Activated naive CD4-positive, alpha-beta T cell treated with anti-CD3 and anti-CD28 coated beads, Interleukin-2, amount 10 ng/mL, durations not matched to agents 7 days and 5 days (primary cell): ENCODE measurements at regions not wholly inside any gene's neighbourhood (a gene's known extent, or its start where the extent isn't known, plus 50 kb on each side); places are given as distances from the start of the nearest gene placed in this dataset.

Experiments used
- CTCF ChIA-PET: fragments of 350-600 bp; sonication (Branson Sonifier 250); formaldehyde crosslinking; loops from one replicate; lab custom pipeline; 2021; ENCODE audit warnings: antibody characterized with exemption; lab: Charles Lee
- DNase-seq: peaks from one replicate; pipeline ENCODE4 v3.0.0-alpha.2; 2020
- H3K27ac Mint-ChIP-seq: one replicate; pipeline ENCODE4 v1.8.0; 2021; ENCODE audit warnings: mild to moderate bottlenecking, moderate library complexity, mixed read lengths
- H3K27me3 Mint-ChIP-seq: one replicate; pipeline ENCODE4 v1.8.0; 2021; ENCODE audit warnings: mild to moderate bottlenecking, mixed read lengths
- H3K36me3 Mint-ChIP-seq: one replicate; pipeline ENCODE4 v1.8.0; 2021; ENCODE audit warnings: mixed read lengths
- H3K4me1 Mint-ChIP-seq: one replicate; pipeline ENCODE4 v1.8.0; 2021; ENCODE audit warnings: mixed read lengths
- H3K4me3 Mint-ChIP-seq: one replicate; pipeline ENCODE4 v1.8.0; 2021; ENCODE audit warnings: mild to moderate bottlenecking, moderate library complexity, mixed read lengths
- H3K9me3 Mint-ChIP-seq: one replicate; pipeline ENCODE4 v1.8.0; 2021; ENCODE audit warnings: mixed read lengths

DNA sequence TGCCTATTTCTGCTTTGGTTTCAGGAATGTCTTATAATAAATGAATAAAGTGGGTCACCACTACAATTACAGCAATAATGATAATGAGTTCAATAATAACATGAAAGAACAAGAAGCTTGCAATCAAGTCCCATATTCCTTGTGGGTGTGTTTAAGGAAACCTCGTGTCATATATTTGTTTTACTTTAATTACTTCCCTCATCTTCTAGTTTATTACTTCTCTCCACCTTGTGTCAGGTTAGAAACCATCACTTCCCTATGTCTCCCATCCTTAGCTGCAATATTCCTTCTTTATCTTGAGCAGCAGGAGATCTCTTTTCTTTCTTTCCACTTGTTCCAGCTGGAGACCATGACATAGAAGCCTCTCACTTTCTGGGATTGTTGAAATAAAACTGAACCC, 384.0 kb upstream of the TMEM132C start:
- no peak overlapping the region for H3K4me3 Mint-ChIP-seq
- no peak for DNase-seq
- no peaks in the 10 kb centered on the region for H3K27me3 Mint-ChIP-seq
- H3K36me3 Mint-ChIP-seq = no peaks in the 10 kb centered on the region
- peaks cover 19% of the 10 kb centered on the region for H3K9me3 Mint-ChIP-seq
- H3K27ac Mint-ChIP-seq = no peak overlapping the region
- CTCF ChIA-PET = no interaction called here
- no peaks in the 10 kb centered on the region for H3K4me1 Mint-ChIP-seq

DNA sequence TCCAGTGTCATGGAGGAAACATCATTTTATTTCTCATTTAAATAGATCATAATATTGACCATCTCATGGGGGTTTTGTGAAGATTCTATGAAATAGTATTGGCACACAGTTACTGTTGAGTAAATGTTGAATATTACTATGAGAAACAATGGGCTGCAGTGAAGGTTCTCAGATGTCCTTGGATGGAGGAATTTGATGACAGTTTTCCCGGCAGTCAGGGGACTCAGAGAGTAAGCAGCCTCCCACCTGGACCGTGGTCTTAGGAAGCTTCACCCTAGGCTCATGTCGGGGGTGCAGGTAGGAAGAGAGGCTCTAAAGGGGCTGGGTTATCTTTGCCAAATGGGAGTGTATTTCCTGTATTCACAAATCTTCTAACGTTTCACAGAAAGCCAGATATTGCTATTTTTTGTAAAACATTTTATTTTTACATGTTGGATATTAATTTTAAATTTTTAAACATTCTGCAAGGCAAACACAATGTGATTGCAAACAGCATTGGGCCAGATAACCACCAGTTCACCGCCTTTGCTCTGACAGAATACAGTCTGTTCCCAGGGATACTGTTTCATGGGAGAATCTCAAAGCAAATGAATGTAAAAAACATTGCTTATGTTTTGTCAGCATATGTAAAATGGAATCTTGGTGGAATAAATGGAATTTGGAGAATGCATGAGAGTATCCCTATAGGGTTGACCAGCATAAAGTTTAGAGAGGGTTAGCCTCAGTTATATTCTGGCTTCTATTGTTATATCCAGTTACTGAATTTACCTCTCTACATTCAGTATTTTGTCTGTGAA, 380.8 kb upstream of the TMEM132C start:
- DNase-seq = no peak
- CTCF ChIA-PET = no interaction called here
- Mint-ChIP-seq H3K4me3 (no peak overlapping the region), H3K27me3 (no peaks in the 10 kb centered on the region), H3K27ac (no peak overlapping the region), H3K36me3 (no peaks in the 10 kb centered on the region), H3K4me1 (no peaks in the 10 kb centered on the region), H3K9me3 (peaks cover 13% of the 10 kb centered on the region)

DNA sequence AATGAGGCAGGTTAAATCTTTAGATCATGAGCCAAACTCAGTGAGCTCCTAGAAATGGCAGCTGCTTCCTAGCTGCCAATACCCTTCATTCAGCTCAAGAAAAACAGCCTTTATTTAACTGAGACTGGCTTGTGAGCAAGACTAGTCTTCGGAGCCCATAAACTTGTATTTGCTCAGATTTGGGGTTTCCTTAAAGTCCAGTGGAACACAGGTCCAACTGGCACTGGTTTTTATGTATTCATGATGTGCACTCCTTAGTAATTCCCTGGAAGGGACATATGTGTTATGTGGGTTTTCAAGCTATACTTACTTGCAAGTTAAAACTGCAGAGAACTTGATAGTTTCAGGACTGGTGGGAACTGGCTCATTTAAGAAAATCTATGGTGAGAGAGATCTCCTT, 380.1 kb upstream of the TMEM132C start:
- H3K4me1 Mint-ChIP-seq = no peaks in the 10 kb centered on the region
- H3K27me3 Mint-ChIP-seq = no peaks in the 10 kb centered on the region
- no peak overlapping the region for H3K27ac Mint-ChIP-seq
- H3K4me3 Mint-ChIP-seq = no peak overlapping the region
- H3K9me3 Mint-ChIP-seq = peaks cover 15% of the 10 kb centered on the region
- H3K36me3 Mint-ChIP-seq = no peaks in the 10 kb centered on the region
- CTCF ChIA-PET = no interaction called here
- no peak for DNase-seq

DNA sequence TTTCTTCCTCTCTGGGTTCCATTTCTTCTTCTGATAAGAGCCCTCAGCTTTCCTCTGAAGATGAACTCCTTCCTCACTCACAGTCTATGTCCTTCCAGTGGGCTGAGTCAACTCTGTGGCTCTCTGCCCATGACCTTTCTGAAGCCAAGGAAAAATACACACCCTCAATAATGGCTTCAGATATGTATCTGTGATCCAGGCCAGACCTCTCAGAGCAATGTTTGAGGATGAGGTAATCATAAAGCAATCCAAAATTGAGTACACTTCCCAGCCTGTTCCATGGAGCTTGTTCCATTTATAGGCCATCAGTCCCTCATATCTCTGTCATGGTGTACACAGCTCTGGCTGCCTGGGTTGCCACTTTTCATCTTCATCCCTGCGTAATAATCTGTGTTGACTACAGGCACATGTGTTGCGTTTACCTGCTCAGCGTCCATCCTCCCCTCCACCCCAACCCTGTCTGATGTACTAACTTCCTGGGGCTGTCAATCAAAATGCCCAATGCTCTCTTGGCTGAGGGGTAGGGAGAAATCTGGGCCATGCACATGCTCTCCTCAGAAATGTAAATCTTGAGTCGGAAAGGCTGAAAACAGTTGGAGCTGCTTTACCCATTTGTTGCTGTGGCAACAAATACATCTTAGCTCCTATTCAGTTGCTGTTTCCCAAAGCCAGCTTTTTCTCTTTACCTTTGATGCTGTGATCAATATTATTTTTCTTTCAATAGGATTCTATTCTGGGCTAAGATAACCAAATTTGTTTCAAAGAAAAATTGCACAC, 377.8 kb upstream of the TMEM132C start:
- no peak for DNase-seq

DNA sequence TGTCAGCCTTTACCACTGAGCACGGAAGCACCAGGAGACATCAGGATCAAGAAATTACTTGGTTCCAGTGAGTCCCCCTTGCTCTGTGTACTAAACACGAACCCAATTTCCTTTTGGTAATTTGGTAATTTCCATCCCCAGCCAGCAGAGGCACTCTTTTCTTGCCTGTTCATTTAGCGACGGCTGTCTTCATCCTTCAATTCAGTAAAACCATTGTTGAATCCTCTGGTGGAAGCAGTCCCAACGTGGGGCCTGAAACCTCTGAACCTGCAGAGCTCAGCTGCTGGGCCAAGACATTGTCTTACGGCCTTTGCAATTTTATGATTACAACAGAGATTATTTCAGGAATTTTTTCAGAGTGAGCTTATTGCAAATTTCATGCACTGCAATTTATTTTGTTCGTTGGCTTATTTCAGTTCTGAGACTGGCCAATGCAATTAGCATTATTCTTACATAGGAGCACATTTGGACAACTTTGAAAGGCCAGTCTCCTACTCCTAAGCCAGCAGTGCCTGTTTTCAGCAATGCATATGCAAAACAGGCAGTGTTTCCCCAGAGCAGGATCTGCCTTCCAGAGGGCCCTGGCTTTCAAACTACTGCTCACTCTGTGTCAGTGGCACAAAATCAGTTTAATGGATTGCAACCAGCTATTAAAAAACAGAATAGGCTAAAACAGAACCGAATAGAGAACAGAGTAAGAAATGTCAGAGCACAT, 372.9 kb upstream of the TMEM132C start:
- CTCF ChIA-PET = no interaction called here
- no peak overlapping the region for H3K4me3 Mint-ChIP-seq
- no peaks in the 10 kb centered on the region for H3K4me1 Mint-ChIP-seq
- no peak for DNase-seq
- no peaks in the 10 kb centered on the region for H3K36me3 Mint-ChIP-seq
- peaks cover 14% of the 10 kb centered on the region for H3K9me3 Mint-ChIP-seq
- no peaks in the 10 kb centered on the region for H3K27me3 Mint-ChIP-seq
- no peak overlapping the region for H3K27ac Mint-ChIP-seq

More for the DNA sequence above, 377.8 kb upstream of the TMEM132C start:
- H3K4me3 Mint-ChIP-seq = no peak overlapping the region
- no peaks in the 10 kb centered on the region for H3K27me3 Mint-ChIP-seq
- H3K9me3 Mint-ChIP-seq = peaks cover 11% of the 10 kb centered on the region
- H3K4me1 Mint-ChIP-seq = no peaks in the 10 kb centered on the region
- H3K36me3 Mint-ChIP-seq = no peaks in the 10 kb centered on the region
- no peak overlapping the region for H3K27ac Mint-ChIP-seq
- CTCF ChIA-PET = no interaction called here

DNA sequence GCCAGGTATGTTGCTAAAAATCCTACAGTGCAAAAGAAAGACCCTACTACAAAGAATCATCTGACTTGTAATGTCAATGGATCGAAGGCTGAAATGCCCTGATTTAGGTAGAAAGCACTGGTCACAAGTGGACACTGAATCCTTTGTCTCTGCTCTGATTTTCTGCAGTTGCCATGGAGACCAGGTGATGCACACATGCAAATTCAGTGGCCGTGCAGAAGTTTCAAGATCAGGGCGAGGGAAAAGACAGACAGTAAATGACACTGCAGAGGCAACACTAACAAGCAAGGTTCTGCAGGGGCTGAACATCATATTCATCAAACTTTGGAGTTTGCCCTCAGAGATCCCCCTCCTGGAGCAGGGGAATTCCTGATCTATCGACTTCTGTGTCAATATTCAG, 370.3 kb upstream of the TMEM132C start:
- H3K9me3 Mint-ChIP-seq = peaks cover 18% of the 10 kb centered on the region
- DNase-seq = no peak
- CTCF ChIA-PET = no interaction called here
- H3K36me3 Mint-ChIP-seq = no peaks in the 10 kb centered on the region
- H3K27me3 Mint-ChIP-seq = no peaks in the 10 kb centered on the region
- H3K4me1 Mint-ChIP-seq = no peaks in the 10 kb centered on the region
- H3K4me3 Mint-ChIP-seq = no peak overlapping the region
- no peak overlapping the region for H3K27ac Mint-ChIP-seq

DNA sequence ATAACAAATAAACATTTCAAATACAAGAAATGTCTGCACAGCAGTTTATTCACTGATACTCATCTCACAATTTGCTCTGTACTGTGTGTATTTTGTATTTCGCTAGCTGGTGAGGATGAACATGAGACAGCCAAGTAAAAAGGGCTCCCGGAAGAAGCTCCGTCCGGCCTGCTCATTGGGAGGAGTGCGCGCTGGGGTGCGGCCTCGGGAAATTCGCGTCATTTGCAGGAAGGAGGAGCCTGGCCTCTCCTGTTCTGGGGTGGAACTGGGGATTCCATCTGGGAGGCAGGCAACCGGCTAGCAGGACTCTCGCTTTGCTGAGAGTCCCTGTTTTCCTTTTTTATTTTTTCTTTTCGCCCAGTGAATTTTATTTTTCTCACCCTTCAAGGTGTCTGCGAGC, 368.4 kb upstream of the TMEM132C start:
- Mint-ChIP-seq H3K27me3 (no peaks in the 10 kb centered on the region), H3K27ac (no peak overlapping the region), H3K36me3 (no peaks in the 10 kb centered on the region), H3K4me3 (no peak overlapping the region), H3K4me1 (no peaks in the 10 kb centered on the region), H3K9me3 (peaks cover 18% of the 10 kb centered on the region)
- no peak for DNase-seq
- CTCF ChIA-PET = no interaction called here

DNA sequence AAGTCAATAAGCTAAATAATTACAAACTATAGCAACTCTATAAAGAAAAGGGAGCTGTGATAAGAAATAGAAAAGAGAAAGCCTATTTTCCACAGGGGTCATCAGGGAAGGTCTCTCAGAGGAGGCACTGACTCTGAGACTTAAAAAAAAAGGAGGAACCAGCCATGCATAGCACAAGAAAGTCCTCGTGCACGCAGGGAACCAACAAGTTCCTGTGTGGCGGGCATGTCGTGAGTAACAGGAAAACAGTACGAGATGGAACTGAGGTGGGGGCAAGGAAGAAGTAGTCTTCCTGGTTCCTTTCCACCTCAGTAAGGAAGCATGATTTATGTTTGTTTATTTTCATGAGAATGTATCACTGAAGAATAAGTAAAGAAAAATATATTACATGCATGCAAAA, 367.0 kb upstream of the TMEM132C start:
- peaks cover 19% of the 10 kb centered on the region for H3K9me3 Mint-ChIP-seq
- no peaks in the 10 kb centered on the region for H3K36me3 Mint-ChIP-seq
- H3K4me3 Mint-ChIP-seq = no peak overlapping the region
- H3K27me3 Mint-ChIP-seq = no peaks in the 10 kb centered on the region
- no peak for DNase-seq
- CTCF ChIA-PET = no interaction called here
- H3K27ac Mint-ChIP-seq = no peak overlapping the region
- no peaks in the 10 kb centered on the region for H3K4me1 Mint-ChIP-seq

DNA sequence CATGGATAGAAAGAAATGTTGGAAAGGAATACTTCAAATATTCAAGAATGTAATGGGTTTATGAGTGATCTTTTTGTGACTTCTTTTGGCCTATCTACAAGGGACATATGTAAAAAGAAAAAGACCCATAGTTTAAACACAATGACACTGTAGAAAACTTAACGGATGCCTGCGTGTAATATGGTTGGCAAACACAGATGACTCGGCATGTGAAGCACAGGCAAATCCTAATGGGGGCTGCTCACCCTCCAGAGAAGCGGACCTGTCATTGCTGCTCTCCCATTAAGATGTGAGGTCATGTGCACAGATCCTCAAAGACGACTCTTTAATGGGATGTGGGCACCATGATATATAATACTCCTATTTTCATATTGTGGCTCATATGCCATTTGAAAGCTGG, 366.6 kb upstream of the TMEM132C start:
- DNase-seq = no peak
- Mint-ChIP-seq H3K27ac (no peak overlapping the region), H3K27me3 (no peaks in the 10 kb centered on the region), H3K36me3 (no peaks in the 10 kb centered on the region), H3K9me3 (peaks cover 19% of the 10 kb centered on the region), H3K4me3 (no peak overlapping the region), H3K4me1 (no peaks in the 10 kb centered on the region)
- CTCF ChIA-PET = no interaction called here

DNA sequence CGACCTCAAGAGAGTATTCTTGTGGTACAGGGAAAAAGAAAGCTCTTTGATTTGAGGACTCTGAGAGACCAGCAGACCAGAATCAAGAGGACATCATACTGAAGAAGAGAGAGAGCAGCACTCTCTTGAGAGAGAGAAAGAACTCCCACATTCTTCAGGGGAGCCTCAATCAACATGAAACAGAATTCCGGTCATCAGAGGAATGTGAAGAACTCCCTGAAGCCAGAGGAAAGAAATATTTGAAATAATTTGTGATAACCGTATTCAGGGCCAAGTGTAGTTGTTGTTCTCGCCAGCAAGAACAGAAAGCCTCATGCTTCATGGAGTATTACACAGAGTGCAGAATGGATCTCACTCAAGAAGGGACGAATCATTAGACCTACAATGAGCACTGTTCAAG, 363.8 kb upstream of the TMEM132C start:
- Mint-ChIP-seq H3K4me1 (no peaks in the 10 kb centered on the region), H3K9me3 (peaks cover 12% of the 10 kb centered on the region), H3K27ac (no peak overlapping the region), H3K4me3 (no peak overlapping the region), H3K36me3 (no peaks in the 10 kb centered on the region), H3K27me3 (no peaks in the 10 kb centered on the region)
- DNase-seq = no peak
- CTCF ChIA-PET = no interaction called here

DNA sequence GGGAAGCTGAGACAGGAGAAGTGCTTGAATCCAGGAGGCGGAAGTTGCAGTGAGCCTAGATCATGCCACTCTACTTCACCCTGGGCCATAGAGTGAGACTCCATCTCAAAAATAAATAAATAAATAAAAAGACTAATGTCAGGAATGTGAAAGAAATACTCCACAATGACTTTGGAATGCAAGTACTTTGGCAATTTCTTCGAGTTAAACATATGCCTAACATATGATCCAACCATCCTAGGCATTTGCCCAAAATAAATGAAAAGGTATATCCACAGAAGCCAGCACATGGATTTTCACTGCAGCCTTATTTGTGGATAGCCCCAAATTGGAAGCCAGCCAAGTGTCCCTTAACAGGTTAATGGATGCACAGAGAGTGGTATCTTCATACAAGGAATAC, 357.9 kb upstream of the TMEM132C start:
- no peaks in the 10 kb centered on the region for H3K36me3 Mint-ChIP-seq
- no peaks in the 10 kb centered on the region for H3K9me3 Mint-ChIP-seq
- CTCF ChIA-PET = no interaction called here
- no peaks in the 10 kb centered on the region for H3K4me1 Mint-ChIP-seq
- no peaks in the 10 kb centered on the region for H3K27me3 Mint-ChIP-seq
- no peak overlapping the region for H3K4me3 Mint-ChIP-seq
- H3K27ac Mint-ChIP-seq = no peak overlapping the region
- no peak for DNase-seq

DNA sequence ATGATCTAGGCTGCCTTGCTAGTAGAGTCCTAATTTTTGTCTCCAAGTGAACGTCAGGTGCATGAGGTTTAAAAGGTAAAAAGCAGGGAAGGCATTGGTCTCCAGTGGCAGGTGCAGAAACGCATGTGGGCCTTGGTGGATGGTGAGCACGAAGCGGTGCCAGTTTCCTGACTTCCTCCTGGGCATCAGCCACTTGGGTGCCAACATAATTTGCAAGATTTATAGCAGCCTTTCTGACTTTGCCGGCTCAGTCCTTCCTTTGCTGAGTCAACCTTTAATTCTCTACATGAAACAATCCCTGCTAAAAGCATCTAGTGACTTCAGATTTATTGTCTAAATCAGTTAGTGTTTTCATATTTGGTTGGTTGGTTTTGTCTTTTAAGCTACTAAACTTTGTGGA, 355.7 kb upstream of the TMEM132C start:
- Mint-ChIP-seq H3K27me3 (no peaks in the 10 kb centered on the region), H3K4me1 (no peaks in the 10 kb centered on the region)

DNA sequence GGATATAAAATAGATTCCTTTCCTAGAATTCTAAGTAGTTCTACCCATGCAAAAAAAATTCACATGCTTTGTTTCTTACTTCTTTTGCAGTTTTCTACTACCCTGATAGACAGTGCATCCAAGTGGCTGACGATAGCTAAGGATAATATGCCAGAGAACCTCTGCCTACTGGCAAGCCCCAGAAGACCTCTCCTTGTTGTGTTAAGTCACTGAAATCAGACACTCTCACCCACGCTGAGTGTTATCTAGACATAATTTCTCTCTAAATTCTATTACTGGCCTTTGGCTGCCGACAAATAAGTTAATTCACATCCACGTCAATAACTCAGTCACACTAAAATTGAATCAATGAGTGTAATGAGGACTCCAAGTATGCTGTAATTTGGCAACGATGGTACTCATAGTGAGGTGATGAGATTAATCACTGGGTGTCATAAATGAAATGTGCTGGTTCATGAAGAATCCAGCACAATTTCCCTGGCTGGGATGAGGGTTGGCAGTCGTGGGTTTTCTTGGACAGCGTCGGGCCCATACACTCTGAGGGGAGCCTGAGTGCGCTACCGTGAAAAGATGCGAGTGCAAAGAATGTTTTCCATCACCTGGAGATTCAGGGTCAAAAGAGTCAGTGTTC, 354.8 kb upstream of the TMEM132C start:
- no peak overlapping the region for H3K27ac Mint-ChIP-seq
- no peak for DNase-seq
- no peaks in the 10 kb centered on the region for H3K4me1 Mint-ChIP-seq
- H3K36me3 Mint-ChIP-seq = no peaks in the 10 kb centered on the region
- CTCF ChIA-PET = no interaction called here
- peaks cover 5% of the 10 kb centered on the region for H3K9me3 Mint-ChIP-seq
- H3K27me3 Mint-ChIP-seq = no peaks in the 10 kb centered on the region
- H3K4me3 Mint-ChIP-seq = no peak overlapping the region

More for the DNA sequence above, 355.7 kb upstream of the TMEM132C start:
- CTCF ChIA-PET = no interaction called here
- H3K9me3 Mint-ChIP-seq = peaks cover 5% of the 10 kb centered on the region
- no peaks in the 10 kb centered on the region for H3K36me3 Mint-ChIP-seq
- no peak overlapping the region for H3K27ac Mint-ChIP-seq
- no peak overlapping the region for H3K4me3 Mint-ChIP-seq
- DNase-seq = no peak

DNA sequence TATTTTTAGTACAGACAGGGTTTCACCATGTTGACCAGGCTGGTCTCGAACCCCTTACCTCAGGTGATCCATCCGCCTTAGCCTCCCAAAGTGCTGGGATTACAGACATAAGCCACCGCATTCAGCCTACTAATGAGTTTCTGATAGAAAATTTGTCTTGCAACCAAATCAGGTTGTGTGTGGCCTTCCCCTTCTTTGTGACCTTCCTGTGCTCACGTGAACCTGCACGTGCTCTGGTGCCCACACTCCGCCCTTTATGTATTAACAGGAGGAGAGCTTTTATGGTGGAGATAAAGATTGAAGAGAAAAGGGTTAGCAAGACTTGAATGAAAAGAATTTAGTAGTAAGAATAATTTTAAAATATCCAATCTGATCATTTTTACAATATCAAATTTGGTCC, 343.5 kb upstream of the TMEM132C start:
- H3K4me3 Mint-ChIP-seq = no peak overlapping the region

More for the DNA sequence above, 343.5 kb upstream of the TMEM132C start:
- CTCF ChIA-PET = no interaction called here
- H3K9me3 Mint-ChIP-seq = peaks cover 9% of the 10 kb centered on the region
- no peak for DNase-seq
- no peaks in the 10 kb centered on the region for H3K36me3 Mint-ChIP-seq
- H3K4me1 Mint-ChIP-seq = no peaks in the 10 kb centered on the region
- no peaks in the 10 kb centered on the region for H3K27me3 Mint-ChIP-seq
- H3K27ac Mint-ChIP-seq = no peak overlapping the region
